MM.1S (cell line): ENCODE measurements at regions not wholly inside any gene's neighbourhood (a gene's known extent, or its start where the extent isn't known, plus 50 kb on each side); places are given as distances from the start of the nearest gene placed in this dataset.

ENCODE experiments used
- DNase-seq: peaks from one replicate; pipeline ENCODE4 v3.0.0-alpha.2; 2015
- H2AFZ ChIP-seq: fragments of 300-600 bp; sonication (generic); 2 replicates; pipeline ENCODE4 v1.6.0; 2016; ENCODE audit warnings: antibody characterized with exemption, low read length
- H3F3A ChIP-seq: fragments of 300-600 bp; sonication (generic); 2 replicates; pipeline ENCODE4 v1.6.1; 2016; ENCODE audit warnings: mild to moderate bottlenecking, antibody characterized with exemption, low read length, moderate library complexity, mixed read lengths; ENCODE audit not compliant: insufficient read depth
- H3K27ac ChIP-seq: fragments of 300-600 bp; sonication (generic); 2 replicates; pipeline ENCODE4 v1.5.1; 2016; ENCODE audit warnings: mild to moderate bottlenecking, low read length
- H3K27me3 ChIP-seq: fragments of 300-600 bp; sonication (generic); replicated peaks from 2 replicates; pipeline ENCODE4 v1.6.0; 2016; ENCODE audit warnings: low read length; ENCODE audit not compliant: insufficient read depth
- H3K36me3 ChIP-seq: fragments of 300-600 bp; sonication (generic); replicated peaks from 2 replicates; pipeline ENCODE4 v1.6.1; 2016; ENCODE audit warnings: mild to moderate bottlenecking, low read length, mixed read lengths; ENCODE audit not compliant: insufficient read depth
- H3K4me1 ChIP-seq: fragments of 300-600 bp; sonication (generic); 2 replicates; pipeline ENCODE4 v1.6.1; 2016; ENCODE audit warnings: low read length, mixed read lengths
- H3K4me2 ChIP-seq: fragments of 300-600 bp; sonication (generic); 2 replicates; pipeline ENCODE4 v1.6.0; 2016; ENCODE audit warnings: low read depth, low read length
- H3K4me3 ChIP-seq: fragments of 300-600 bp; sonication (generic); 2 replicates; pipeline ENCODE4 v1.5.1; 2016; ENCODE audit warnings: low read length, mixed read lengths
- H3K79me2 ChIP-seq: fragments of 300-600 bp; sonication (generic); 2 replicates; pipeline ENCODE4 v1.6.1; 2016; ENCODE audit warnings: mixed run types, low read length, mixed read lengths
- H3K9ac ChIP-seq: fragments of 300-600 bp; sonication (generic); 2 replicates; pipeline ENCODE4 v1.6.1; 2016; ENCODE audit warnings: low read length, mixed read lengths
- H3K9me2 ChIP-seq: fragments of 300-600 bp; sonication (generic); replicated peaks from 2 replicates; pipeline ENCODE4 v1.6.1; 2016; ENCODE audit warnings: mild to moderate bottlenecking, low read length, mixed read lengths; ENCODE audit not compliant: insufficient read depth
- H3K9me3 ChIP-seq: fragments of 300-600 bp; sonication (generic); replicated peaks from 2 replicates; pipeline ENCODE4 v1.6.1; 2016; ENCODE audit warnings: mild to moderate bottlenecking, low read length, mixed read lengths; ENCODE audit not compliant: insufficient read depth
- H4K20me1 ChIP-seq: fragments of 300-600 bp; sonication (generic); 2 replicates; pipeline ENCODE4 v1.6.1; 2016; ENCODE audit warnings: mild to moderate bottlenecking, low read length, moderate library complexity, mixed read lengths; ENCODE audit not compliant: insufficient read depth
- CTCF ChIP-seq: fragments of 300-600 bp; sonication (generic); IDR thresholded peaks from 2 replicates; pipeline ENCODE4 v1.5.1; 2016; ENCODE audit warnings: antibody characterized with exemption, low read length, mixed read lengths
- EZH2 ChIP-seq: fragments of 300-600 bp; sonication (generic); optimal IDR thresholded peaks from 2 replicates; pipeline ENCODE3; 2017; ENCODE audit warnings: low read depth, mild to moderate bottlenecking, antibody characterized with exemption, low read length, mixed read lengths
- EZH2phosphoT487 ChIP-seq: fragments of 300-600 bp; sonication (generic); IDR thresholded peaks from 2 replicates; pipeline ENCODE4 v1.6.1; 2018; ENCODE audit warnings: antibody characterized with exemption, low read length

GRCh38 chr20:4534315-4534714 is 151.9 kb upstream of the PRNP start:
- H3K9ac ChIP-seq = no peak overlapping the region
- TF ChIP-seq CTCF (no peak), EZH2phosphoT487 (no peak), EZH2 (no peak)
- H2AFZ ChIP-seq = no peak overlapping the region
- H3K79me2 ChIP-seq = no peaks in the 10 kb centered on the region
- H3K4me1 ChIP-seq = peaks cover under 1% of the 10 kb centered on the region
- no peak overlapping the region for H3K4me3 ChIP-seq
- H3K9me2 ChIP-seq = no peaks in the 10 kb centered on the region
- H3F3A ChIP-seq = no peaks in the 10 kb centered on the region
- H3K9me3 ChIP-seq = no peaks in the 10 kb centered on the region
- H3K27me3 ChIP-seq = no peaks in the 10 kb centered on the region
- H3K27ac ChIP-seq = no peak overlapping the region
- no peaks in the 10 kb centered on the region for H4K20me1 ChIP-seq
- H3K4me2 ChIP-seq = no peak overlapping the region
- H3K36me3 ChIP-seq = no peaks in the 10 kb centered on the region
- no peak for DNase-seq

GRCh38 chr20:4533368-4534133 is 152.7 kb upstream of the PRNP start:
- Histone ChIP-seq H3K9ac (no peak overlapping the region), H3K27ac (no peak overlapping the region), H3K4me3 (no peak overlapping the region), H3K79me2 (no peaks in the 10 kb centered on the region), H3K27me3 (no peaks in the 10 kb centered on the region), H3K9me2 (no peaks in the 10 kb centered on the region), H3K36me3 (no peaks in the 10 kb centered on the region), H4K20me1 (no peaks in the 10 kb centered on the region), H3K4me2 (no peak overlapping the region), H3K9me3 (no peaks in the 10 kb centered on the region), H2AFZ (no peak overlapping the region), H3K4me1 (no peaks in the 10 kb centered on the region), H3F3A (no peaks in the 10 kb centered on the region)
- no peak for DNase-seq
- TF ChIP-seq EZH2phosphoT487 (no peak), EZH2 (no peak), CTCF (no peak)

- no peaks in the 10 kb centered on the region for H3K9me2 ChIP-seq
- no peaks in the 10 kb centered on the region for H3K36me3 ChIP-seq
- TF ChIP-seq EZH2 (no peak), EZH2phosphoT487 (no peak), CTCF (no peak)
- H3K27me3 ChIP-seq = no peaks in the 10 kb centered on the region
- no peaks in the 10 kb centered on the region for H3K79me2 ChIP-seq
- H4K20me1 ChIP-seq = no peaks in the 10 kb centered on the region
- H2AFZ ChIP-seq = no peak overlapping the region
- no peaks in the 10 kb centered on the region for H3K4me1 ChIP-seq
- DNase-seq = no peak
- H3K4me2 ChIP-seq = no peak overlapping the region
- H3K9me3 ChIP-seq = no peaks in the 10 kb centered on the region
- no peak overlapping the region for H3K9ac ChIP-seq
- no peak overlapping the region for H3K4me3 ChIP-seq
- H3F3A ChIP-seq = no peaks in the 10 kb centered on the region
- no peak overlapping the region for H3K27ac ChIP-seq
These were observed 153.5 kb upstream of the PRNP start for GRCh38 chr20:4532772-4533171.
